IMR-90 (cell line): ENCODE measurements at regions not wholly inside any gene's neighbourhood (a gene's known extent, or its start where the extent isn't known, plus 50 kb on each side); places are given as distances from the start of the nearest gene placed in this dataset.

ENCODE experiments used
- ATAC-seq: fragments of 200-7000 bp; cut with Tn5 transposase; 2 replicates; pipeline ENCODE4 v1.9.1; 2020; ENCODE audit warnings: low read depth, mild to moderate bottlenecking, moderate library complexity
- BruUV-seq: library from RNA; stranded (reverse); fragments of 400-500 nt; replicated peaks from 2 replicates; lab custom pipeline; 2021; lab: Mats Ljungman, UMichigan
- CTCF ChIA-PET: fragments of 300-600 bp; formaldehyde crosslinking; extraction: SDS; loops from one replicate; lab custom pipeline; 2021; ENCODE audit warnings: antibody characterized with exemption; lab: Yijun Ruan, JAX
- POLR2A ChIA-PET: fragments of 300-600 bp; sonication (Branson Sonifier 250); formaldehyde crosslinking; loops from one replicate; lab custom pipeline; 2022; ENCODE audit warnings: antibody characterized with exemption; ENCODE audit not compliant: unreplicated experiment; lab: Charles Lee
- DNase-seq: peaks from one replicate; pipeline ENCODE4 v3.0.0; 2013
- H2AFZ ChIP-seq: replicated peaks from 2 replicates; pipeline ENCODE3; 2013; ENCODE audit warnings: low read length, mild to moderate bottlenecking; ENCODE audit not compliant: poor library complexity
- H2AK5ac ChIP-seq: 2 replicates; pipeline ENCODE4 v1.6.1; 2013; ENCODE audit warnings: low read depth, low read length, inconsistent platforms
- H2AK9ac ChIP-seq: replicated peaks from 2 replicates; pipeline ENCODE3; 2013; ENCODE audit warnings: mild to moderate bottlenecking, low read depth, low read length, moderate library complexity; ENCODE audit not compliant: poor library complexity
- H2BK120ac ChIP-seq: 2 replicates; pipeline ENCODE4 v1.6.1; 2013; ENCODE audit warnings: low read depth, low read length, inconsistent platforms
- H2BK15ac ChIP-seq: 3 replicates; pipeline ENCODE4 v1.6.1; 2013; ENCODE audit warnings: low read depth, low read length, inconsistent platforms
- H2BK20ac ChIP-seq: 2 replicates; pipeline ENCODE4 v1.6.1; 2013; ENCODE audit warnings: low read depth, mild to moderate bottlenecking, inconsistent platforms, low read length, moderate library complexity
- H2BK5ac ChIP-seq: 2 replicates; pipeline ENCODE4 v1.6.1; 2013; ENCODE audit warnings: mild to moderate bottlenecking, low read depth, low read length, inconsistent platforms; ENCODE audit not compliant: poor library complexity, severe bottlenecking
- H3K14ac ChIP-seq: replicated peaks from 2 replicates; pipeline ENCODE4 v1.6.1; 2013; ENCODE audit warnings: low read depth, low read length, inconsistent platforms
- H3K18ac ChIP-seq: 2 replicates; pipeline ENCODE4 v1.6.1; 2013; ENCODE audit warnings: low read depth, low read length, control low read depth
- H3K23ac ChIP-seq: 2 replicates; pipeline ENCODE4 v1.6.1; 2013; ENCODE audit warnings: low read depth, low read length, inconsistent platforms
- H3K27ac ChIP-seq: 2 replicates; pipeline ENCODE4 v1.5.1; 2013; ENCODE audit warnings: mild to moderate bottlenecking, control low read depth, low read length; ENCODE audit not compliant: insufficient read depth
- H3K27me3 ChIP-seq: 2 replicates; pipeline ENCODE4 v1.6.1; 2013; ENCODE audit warnings: low read length; ENCODE audit not compliant: control insufficient read depth, insufficient read depth
- H3K36me3 ChIP-seq: 2 replicates; pipeline ENCODE4 v1.6.1; 2013; ENCODE audit warnings: low read length, mixed read lengths; ENCODE audit not compliant: control insufficient read depth, insufficient read depth
- H3K4ac ChIP-seq: 2 replicates; pipeline ENCODE4 v1.6.1; 2013; ENCODE audit warnings: low read depth, low read length, inconsistent platforms
- H3K4me1 ChIP-seq: 2 replicates; pipeline ENCODE4 v1.6.1; 2013; ENCODE audit warnings: low read length, mixed read lengths; ENCODE audit not compliant: control insufficient read depth, insufficient read depth
- H3K4me2 ChIP-seq: 2 replicates; pipeline ENCODE4 v1.6.1; 2013; ENCODE audit warnings: low read depth, mild to moderate bottlenecking, control low read depth, low read length, moderate library complexity
- H3K4me3 ChIP-seq: 2 replicates; pipeline ENCODE4 v1.5.1; 2013; ENCODE audit warnings: low read depth, mild to moderate bottlenecking, control low read depth, low read length, moderate library complexity; ENCODE audit not compliant: insufficient read depth
- H3K56ac ChIP-seq: 2 replicates; pipeline ENCODE4 v1.6.1; 2013; ENCODE audit warnings: low read length, inconsistent platforms; ENCODE audit not compliant: insufficient read depth; ENCODE audit errors: extremely low read depth
- H3K79me1 ChIP-seq, 2 experiments: 2 replicates each; pipeline ENCODE4 v1.6.1; 2013; ENCODE audit warnings: low read length in 2 of 2, inconsistent platforms in 1 of 2, low read depth in 1 of 2
- H3K9ac ChIP-seq: 2 replicates; pipeline ENCODE4 v1.6.1; 2013; ENCODE audit warnings: low read depth, low read length, control low read depth
- H3K9me1 ChIP-seq: 2 replicates; pipeline ENCODE4 v1.6.1; 2013; ENCODE audit warnings: low read length, inconsistent platforms; ENCODE audit not compliant: insufficient read depth
- H3K9me3 ChIP-seq: 2 replicates; pipeline ENCODE4 v1.6.1; 2013; ENCODE audit warnings: low read length; ENCODE audit not compliant: control insufficient read depth, insufficient read depth
- H4K20me1 ChIP-seq: 2 replicates; pipeline ENCODE4 v1.6.1; 2013; ENCODE audit warnings: low read length, inconsistent platforms; ENCODE audit not compliant: insufficient read depth
- H4K5ac ChIP-seq: 2 replicates; pipeline ENCODE4 v1.6.1; 2013; ENCODE audit warnings: mild to moderate bottlenecking, low read depth, low read length, control low read depth
- H4K8ac ChIP-seq, 2 experiments: 2 replicates each; pipeline ENCODE4 v1.6.1; 2013; ENCODE audit warnings: low read depth in 2 of 2, low read length in 2 of 2, control low read depth in 1 of 2, inconsistent platforms in 1 of 2
- H4K91ac ChIP-seq: 2 replicates; pipeline ENCODE4 v1.6.1; 2013; ENCODE audit warnings: low read depth, low read length, inconsistent platforms; ENCODE audit not compliant: insufficient read depth
- BHLHE40 ChIP-seq: fragments of 150-350 bp; IDR thresholded peaks from 2 replicates; pipeline ENCODE4 v1.6.1; 2016; ENCODE audit warnings: mild to moderate bottlenecking, low read depth, low read length
- CEBPB ChIP-seq: IDR thresholded peaks from 2 replicates; pipeline ENCODE4 v1.6.1; 2012; ENCODE audit warnings: low read depth, low read length, improper control_type of control experiment
- CHD1 ChIP-seq: IDR thresholded peaks from 2 replicates; pipeline ENCODE4 v1.6.1; 2012; ENCODE audit warnings: low read depth, low read length, improper control_type of control experiment
- FOS ChIP-seq: fragments of 150-350 bp; IDR thresholded peaks from 2 replicates; pipeline ENCODE4 v1.6.1; 2016; ENCODE audit warnings: low read depth, low read length
- MAFK ChIP-seq: IDR thresholded peaks from 2 replicates; pipeline ENCODE4 v1.6.1; 2012; ENCODE audit warnings: low read depth, low read length, improper control_type of control experiment
- MAZ ChIP-seq: IDR thresholded peaks from 2 replicates; pipeline ENCODE4 v1.6.1; 2012; ENCODE audit warnings: low read depth, mild to moderate bottlenecking, low read length, improper control_type of control experiment, moderate library complexity, borderline replicate concordance
- MXI1 ChIP-seq: IDR thresholded peaks from 2 replicates; pipeline ENCODE4 v1.6.1; 2012; ENCODE audit warnings: low read depth, mild to moderate bottlenecking, low read length, moderate library complexity, borderline replicate concordance
- NFE2L2 ChIP-seq: fragments of 150-350 bp; IDR thresholded peaks from 2 replicates; pipeline ENCODE4 v1.6.1; 2016; ENCODE audit warnings: low read depth, mild to moderate bottlenecking, low read length
- POLR2A ChIP-seq: IDR thresholded peaks from 2 replicates; pipeline ENCODE4 v1.6.1; 2012; ENCODE audit warnings: mild to moderate bottlenecking, low read depth, low read length
- RAD21 ChIP-seq: IDR thresholded peaks from 2 replicates; pipeline ENCODE4 v1.6.1; 2012; ENCODE audit warnings: low read length, improper control_type of control experiment
- RCOR1 ChIP-seq: IDR thresholded peaks from 2 replicates; pipeline ENCODE4 v1.6.1; 2012; ENCODE audit warnings: mild to moderate bottlenecking, low read length, improper control_type of control experiment; ENCODE audit not compliant: insufficient replicate concordance
- RFX5 ChIP-seq: IDR thresholded peaks from 2 replicates; pipeline ENCODE4 v1.8.0; 2012; ENCODE audit warnings: low read depth, mild to moderate bottlenecking, low read length, moderate library complexity
- SMC3 ChIP-seq: fragments of 150-350 bp; IDR thresholded peaks from 2 replicates; pipeline ENCODE4 v1.6.1; 2016; ENCODE audit warnings: low read depth, mild to moderate bottlenecking, antibody characterized with exemption, low read length, moderate library complexity
- WGBS, 2 experiments: methylation state at CpG; one replicate each; pipeline versions ENCODE4 v1.1.5 to v1.1.7; 2013; ENCODE audit warnings: missing lambda C conversion rate in 2 of 2; ENCODE audit not compliant: insufficient read length in 1 of 2; ENCODE audit errors: extremely low coverage in 2 of 2; 5-methylcytosine and 5-hydroxymethylcytosine counted together
- dilution Hi-C: fragments of 300-500 bp; cut with HindIII; formaldehyde crosslinking; loops from one replicate; pipeline ENCODE4 v1.14.3; 2018; ENCODE audit warnings: low sequenced_read_pairs; ENCODE audit not compliant: unreplicated experiment
- in situ Hi-C: fragments of 300-500 bp; cut with MboI; formaldehyde crosslinking; loops from 3 replicates; pipeline ENCODE4 v1.14.3; 2019; ENCODE audit warnings: low sequenced_read_pairs, inconsistent platforms, mixed read lengths
- intact Hi-C: fragments of 100-400 bp; cut with micrococcal nuclease; formaldehyde crosslinking; loops from 2 replicates; pipeline ENCODE4 v1.10.0; 2022
- TF ChIP-seq, protein P1 (sequence below): conservative IDR thresholded peaks from 2 replicates; pipeline ENCODE4 v1.5.1; 2012; ENCODE audit warnings: mild to moderate bottlenecking, low read depth, low read length, improper control_type of control experiment
- TF ChIP-seq, protein P2 (sequence below): fragments of 150-350 bp; IDR thresholded peaks from 2 replicates; pipeline ENCODE4 v1.6.1; 2016; ENCODE audit warnings: low read depth, mild to moderate bottlenecking, low read length, moderate library complexity, borderline replicate concordance
- TF ChIP-seq, protein P3 (sequence below): fragments of 150-350 bp; IDR thresholded peaks from 2 replicates; pipeline ENCODE4 v1.6.1; 2017; ENCODE audit warnings: mild to moderate bottlenecking, antibody characterized with exemption, low read length, low read depth

DNA sequence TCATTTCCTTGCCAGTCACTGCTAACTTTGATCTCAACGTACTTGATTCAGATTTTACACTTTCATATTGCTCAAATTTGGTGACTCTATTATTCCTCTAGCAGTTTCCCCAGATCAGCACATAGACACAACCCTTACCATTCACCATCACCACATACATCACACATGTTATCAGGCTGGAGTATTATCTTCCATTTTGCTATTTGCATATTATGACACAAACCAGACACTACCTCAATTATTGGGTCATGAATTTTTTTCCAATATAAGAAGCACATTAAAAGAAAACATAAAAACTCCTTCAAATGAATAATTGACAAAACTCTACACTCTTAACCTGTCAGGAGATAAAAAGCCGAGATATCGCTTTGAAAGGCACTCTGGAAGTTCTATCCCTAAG is 1166.7 kb upstream of the B3GALT2 start:
- Histone ChIP-seq H3K9ac (no peak overlapping the region), H4K5ac (no peak overlapping the region), H3K27ac (no peak overlapping the region), H3K18ac (no peak overlapping the region), H3K79me1 (no peaks in the 10 kb centered on the region), H3K4me3 (no peak overlapping the region), H3K23ac (no peak overlapping the region), H2BK120ac (no peak overlapping the region), H3K4me2 (no peak overlapping the region), H2AK9ac (no peak overlapping the region), H3K14ac (no peak overlapping the region), H3K36me3 (no peaks in the 10 kb centered on the region), H2AFZ (no peak overlapping the region), H4K20me1 (no peaks in the 10 kb centered on the region), H2AK5ac (no peak overlapping the region), H4K91ac (no peak overlapping the region), H2BK20ac (no peak overlapping the region), H2BK5ac (no peak overlapping the region), H3K27me3 (no peaks in the 10 kb centered on the region), H3K4me1 (no peaks in the 10 kb centered on the region), H3K4ac (no peak overlapping the region), H3K9me1 (no peaks in the 10 kb centered on the region), H3K56ac (no peak overlapping the region), H3K9me3 (no peaks in the 10 kb centered on the region), H4K8ac (no peak overlapping the region), H2BK15ac (no peak overlapping the region)
- BruUV-seq = no TSS peak
- POLR2A ChIA-PET = no interaction called here
- intact Hi-C loops = no loop called here
- dilution Hi-C loops = no loop called here
- ATAC-seq (no peak), DNase-seq (no peak)
- WGBS, 2 experiments = 20% methylated on average over 1 of the region's 3 CpGs; no CpG with 5 or more reads in 1 of the 2 experiments
- CTCF ChIA-PET = no interaction called here
- TF ChIP-seq, protein P1, sequence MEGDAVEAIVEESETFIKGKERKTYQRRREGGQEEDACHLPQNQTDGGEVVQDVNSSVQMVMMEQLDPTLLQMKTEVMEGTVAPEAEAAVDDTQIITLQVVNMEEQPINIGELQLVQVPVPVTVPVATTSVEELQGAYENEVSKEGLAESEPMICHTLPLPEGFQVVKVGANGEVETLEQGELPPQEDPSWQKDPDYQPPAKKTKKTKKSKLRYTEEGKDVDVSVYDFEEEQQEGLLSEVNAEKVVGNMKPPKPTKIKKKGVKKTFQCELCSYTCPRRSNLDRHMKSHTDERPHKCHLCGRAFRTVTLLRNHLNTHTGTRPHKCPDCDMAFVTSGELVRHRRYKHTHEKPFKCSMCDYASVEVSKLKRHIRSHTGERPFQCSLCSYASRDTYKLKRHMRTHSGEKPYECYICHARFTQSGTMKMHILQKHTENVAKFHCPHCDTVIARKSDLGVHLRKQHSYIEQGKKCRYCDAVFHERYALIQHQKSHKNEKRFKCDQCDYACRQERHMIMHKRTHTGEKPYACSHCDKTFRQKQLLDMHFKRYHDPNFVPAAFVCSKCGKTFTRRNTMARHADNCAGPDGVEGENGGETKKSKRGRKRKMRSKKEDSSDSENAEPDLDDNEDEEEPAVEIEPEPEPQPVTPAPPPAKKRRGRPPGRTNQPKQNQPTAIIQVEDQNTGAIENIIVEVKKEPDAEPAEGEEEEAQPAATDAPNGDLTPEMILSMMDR = no peak
- TF ChIP-seq POLR2A (no peak), MAZ (no peak), CEBPB (no peak), CHD1 (no peak), FOS (no peak), NFE2L2 (no peak), RAD21 (no peak), MAFK (no peak), RCOR1 (no peak), MXI1 (no peak), RFX5 (no peak), BHLHE40 (no peak), SMC3 (no peak)
- TF ChIP-seq, protein P2, sequence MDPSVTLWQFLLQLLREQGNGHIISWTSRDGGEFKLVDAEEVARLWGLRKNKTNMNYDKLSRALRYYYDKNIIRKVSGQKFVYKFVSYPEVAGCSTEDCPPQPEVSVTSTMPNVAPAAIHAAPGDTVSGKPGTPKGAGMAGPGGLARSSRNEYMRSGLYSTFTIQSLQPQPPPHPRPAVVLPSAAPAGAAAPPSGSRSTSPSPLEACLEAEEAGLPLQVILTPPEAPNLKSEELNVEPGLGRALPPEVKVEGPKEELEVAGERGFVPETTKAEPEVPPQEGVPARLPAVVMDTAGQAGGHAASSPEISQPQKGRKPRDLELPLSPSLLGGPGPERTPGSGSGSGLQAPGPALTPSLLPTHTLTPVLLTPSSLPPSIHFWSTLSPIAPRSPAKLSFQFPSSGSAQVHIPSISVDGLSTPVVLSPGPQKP = no peak
- TF ChIP-seq, protein P3, sequence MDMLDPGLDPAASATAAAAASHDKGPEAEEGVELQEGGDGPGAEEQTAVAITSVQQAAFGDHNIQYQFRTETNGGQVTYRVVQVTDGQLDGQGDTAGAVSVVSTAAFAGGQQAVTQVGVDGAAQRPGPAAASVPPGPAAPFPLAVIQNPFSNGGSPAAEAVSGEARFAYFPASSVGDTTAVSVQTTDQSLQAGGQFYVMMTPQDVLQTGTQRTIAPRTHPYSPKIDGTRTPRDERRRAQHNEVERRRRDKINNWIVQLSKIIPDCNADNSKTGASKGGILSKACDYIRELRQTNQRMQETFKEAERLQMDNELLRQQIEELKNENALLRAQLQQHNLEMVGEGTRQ = no peak
- in situ Hi-C loops = no loop called here
